Keratinocyte (primary cell): ENCODE measurements at regions not wholly inside any gene's neighbourhood (a gene's known extent, or its start where the extent isn't known, plus 50 kb on each side); places are given as distances from the start of the nearest gene placed in this dataset.

Source experiments
- CTCF ChIP-seq, 3 experiments: IDR thresholded peaks in 1 of 3; conservative IDR thresholded peaks in 1 of 3; optimal IDR thresholded peaks in 1 of 3; 2 replicates in 2 of 3; 3 replicates in 1 of 3; pipeline versions ENCODE3 to v1.5.1; 2011; ENCODE audit warnings: low read length in 3 of 3, mild to moderate bottlenecking in 3 of 3, moderate library complexity in 2 of 3, control low read depth in 1 of 3, inconsistent platforms in 1 of 3; ENCODE audit not compliant: insufficient read depth in 2 of 3; ENCODE audit errors: extremely low read depth in 1 of 3
- EZH2 ChIP-seq: IDR thresholded peaks from one replicate; pipeline ENCODE4 v1.6.1; 2012; ENCODE audit warnings: inconsistent platforms, mild to moderate bottlenecking, low read length, moderate library complexity

DNA sequence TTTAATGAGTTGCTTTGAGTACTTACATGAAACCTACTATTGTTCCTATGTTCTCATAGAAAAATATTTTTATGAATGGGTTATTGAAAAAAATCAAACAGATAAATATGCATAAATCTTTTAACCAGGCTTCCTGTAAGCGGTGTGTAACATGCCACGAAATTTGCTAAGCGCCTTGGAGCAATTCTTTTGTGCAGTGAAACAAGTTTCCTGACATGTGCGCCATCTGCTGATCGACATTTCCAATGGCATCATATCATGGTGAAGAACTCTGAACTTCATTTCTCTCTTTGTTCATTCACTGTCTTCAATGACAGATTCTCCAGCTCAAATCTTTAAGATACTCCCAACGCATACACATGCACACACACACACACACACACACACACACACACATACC lies 145.6 kb upstream of the NAV3 start:
- TF ChIP-seq CTCF (optimal IDR thresholded peaks at IDR 0.05 in 1 of 3, IDR thresholded peaks at IDR 0.05 in 1 of 3, conservative IDR thresholded peaks at IDR 0.05 in 1 of 3; ENCODE audit: extremely low read depth in 1 of 3, insufficient read depth in 2 of 3, low read length in 3 of 3) = peak; percentile 61 to 78 (median 67)
- TF ChIP-seq EZH2 = no peak
